Mesothelial cell of epicardium (in vitro differentiated cells): ENCODE measurements at regions not wholly inside any gene's neighbourhood (a gene's known extent, or its start where the extent isn't known, plus 50 kb on each side); places are given as distances from the start of the nearest gene placed in this dataset.

Experiments used
- DNase-seq, 2 experiments: peaks; one replicate each; pipeline ENCODE4 v3.0.0; 2021; ENCODE audit warnings: low spot score in 2 of 2; ENCODE audit not compliant: unreplicated experiment in 2 of 2
- H3K27ac Mint-ChIP-seq: 2 replicates; pipeline ENCODE4 v1.8.0; 2021; ENCODE audit warnings: mixed read lengths
- H3K27me3 Mint-ChIP-seq: 2 replicates; pipeline ENCODE4 v1.8.0; 2021; ENCODE audit warnings: low read depth, mixed read lengths
- H3K36me3 Mint-ChIP-seq: 2 replicates; pipeline ENCODE4 v1.8.0; 2021; ENCODE audit warnings: mixed read lengths
- H3K4me1 Mint-ChIP-seq: 2 replicates; pipeline ENCODE4 v1.8.0; 2021; ENCODE audit warnings: mixed read lengths
- H3K4me3 Mint-ChIP-seq: 2 replicates; pipeline ENCODE4 v1.8.0; 2021; ENCODE audit warnings: mild to moderate bottlenecking, moderate library complexity, mixed read lengths
- H3K9me3 Mint-ChIP-seq: 2 replicates; pipeline ENCODE4 v1.8.0; 2021; ENCODE audit warnings: mixed read lengths
- CTCF ChIP-seq: fragments of 200-600 bp; sonication (generic); IDR thresholded peaks from one replicate; pipeline ENCODE4 v1.5.0; 2021; ENCODE audit warnings: antibody characterized with exemption; ENCODE audit not compliant: unreplicated experiment

GRCh38 chr10:130382031-130382430 is 245.8 kb downstream of the GLRX3 start:
- Mint-ChIP-seq H3K36me3 (no peaks in the 10 kb centered on the region), H3K27me3 (no peaks in the 10 kb centered on the region), H3K9me3 (peaks cover 37% of the 10 kb centered on the region)

GRCh38 chr10:130387936-130388580 is 251.9 kb downstream of the GLRX3 start:
- Mint-ChIP-seq H3K9me3 (peaks cover 66% of the 10 kb centered on the region), H3K27me3 (no peaks in the 10 kb centered on the region), H3K4me3 (no peak overlapping the region), H3K4me1 (no peaks in the 10 kb centered on the region), H3K36me3 (no peaks in the 10 kb centered on the region), H3K27ac (no peak overlapping the region)
- no peak for TF ChIP-seq CTCF
- no peak for DNase-seq

More at GRCh38 chr10:130382031-130382430, 245.8 kb downstream of the GLRX3 start:
- H3K4me1 Mint-ChIP-seq: no peaks in the 10 kb centered on the region
- TF ChIP-seq CTCF: no peak
- H3K27ac Mint-ChIP-seq: no peak overlapping the region
- no peak overlapping the region for H3K4me3 Mint-ChIP-seq
- no peak for DNase-seq

- DNase-seq: no peak
- Mint-ChIP-seq H3K27me3 (no peaks in the 10 kb centered on the region), H3K4me1 (no peaks in the 10 kb centered on the region), H3K9me3 (peaks cover 66% of the 10 kb centered on the region), H3K27ac (no peak overlapping the region), H3K4me3 (no peak overlapping the region), H3K36me3 (no peaks in the 10 kb centered on the region)
- TF ChIP-seq CTCF: no peak
These were observed 252.6 kb downstream of the GLRX3 start for GRCh38 chr10:130388746-130389145.

- Mint-ChIP-seq H3K4me1 (no peaks in the 10 kb centered on the region), H3K36me3 (no peaks in the 10 kb centered on the region), H3K4me3 (no peak overlapping the region), H3K27ac (no peak overlapping the region), H3K9me3 (peaks cover 64% of the 10 kb centered on the region), H3K27me3 (no peaks in the 10 kb centered on the region)
- DNase-seq: no peak
- TF ChIP-seq CTCF: no peak
These were observed 253.7 kb downstream of the GLRX3 start for GRCh38 chr10:130389906-130390305.

- H3K4me1 Mint-ChIP-seq: no peaks in the 10 kb centered on the region
- H3K9me3 Mint-ChIP-seq: peaks cover 63% of the 10 kb centered on the region
- H3K27me3 Mint-ChIP-seq: no peaks in the 10 kb centered on the region
- H3K4me3 Mint-ChIP-seq: no peak overlapping the region
- no peak for DNase-seq
- no peak for TF ChIP-seq CTCF
- H3K36me3 Mint-ChIP-seq: no peaks in the 10 kb centered on the region
- no peak overlapping the region for H3K27ac Mint-ChIP-seq
These were observed 255.8 kb downstream of the GLRX3 start for GRCh38 chr10:130392031-130392430.

GRCh38 chr10:130393342-130393741 is 257.2 kb downstream of the GLRX3 start:
- Mint-ChIP-seq H3K4me3 (no peak overlapping the region), H3K4me1 (no peaks in the 10 kb centered on the region), H3K27me3 (no peaks in the 10 kb centered on the region), H3K9me3 (peaks cover 65% of the 10 kb centered on the region), H3K27ac (no peak overlapping the region), H3K36me3 (no peaks in the 10 kb centered on the region)
- no peak for TF ChIP-seq CTCF
- no peak for DNase-seq
